A549 (cell line): ENCODE measurements at regions not wholly inside any gene's neighbourhood (a gene's known extent, or its start where the extent isn't known, plus 50 kb on each side); places are given as distances from the start of the nearest gene placed in this dataset.

Experiments used
- ATAC-seq, 2 experiments: fragments of 200-7000 bp in 1 of 2; fragments of >200 bp in 1 of 2; cut with Nextera tagmentation in 1 of 2; cut with Tn5 transposase in 1 of 2; 3 replicates each; pipeline versions ENCODE4 v1.8.0 to v1.9.1; 2018 to 2020; ENCODE audit warnings: mild to moderate bottlenecking in 1 of 2, moderate library complexity in 1 of 2
- CTCF ChIA-PET: fragments of 300-600 bp; sonication (Branson Sonifier 250); formaldehyde crosslinking; extraction: SDS; loops from one replicate; lab custom pipeline; 2021; ENCODE audit warnings: antibody characterized with exemption, inconsistent platforms; lab: Yijun Ruan, JAX
- POLR2A ChIA-PET: fragments of 350-600 bp; formaldehyde crosslinking; extraction: SDS; loops from one replicate; lab custom pipeline; 2021; ENCODE audit warnings: antibody characterized with exemption, inconsistent platforms; lab: Yijun Ruan, JAX
- DNase-seq, 2 experiments: peaks; one replicate each; pipeline versions ENCODE4 v3.0.0 to v3.0.0-alpha.2; 2011 to 2016; ENCODE audit warnings: low read depth in 1 of 2, low spot score in 1 of 2
- FAIRE-seq: peaks from 2 replicates; lab custom pipeline; 2011; peaks lifted over from hg19 to GRCh38; lab: Jason Lieb, UNC
- H3K27ac ChIP-seq, 2 experiments: fragments of >200 bp; sonication (Bioruptor Twin); formaldehyde crosslinking; 3 replicates each; pipeline ENCODE4 v1.5.1; 2016 to 2017
- H3K4me1 ChIP-seq: fragments of >200 bp; sonication (Bioruptor Twin); formaldehyde crosslinking; 3 replicates; pipeline ENCODE4 v1.6.1; 2016
- H3K4me2 ChIP-seq: fragments of >200 bp; sonication (Bioruptor Twin); formaldehyde crosslinking; 3 replicates; pipeline ENCODE4 v1.6.1; 2016
- H3K4me3 ChIP-seq: fragments of >200 bp; sonication (Bioruptor Twin); formaldehyde crosslinking; 3 replicates; pipeline ENCODE4 v1.5.1; 2016
- H3K9me3 ChIP-seq: fragments of >200 bp; sonication (Bioruptor Twin); formaldehyde crosslinking; 3 replicates; pipeline ENCODE4 v1.6.1; 2016
- ATOH8 ChIP-seq: fragments of 250-450 bp; sonication (Bioruptor Pico); IDR thresholded peaks from 2 replicates; pipeline ENCODE4 v1.5.0; 2020; ENCODE audit warnings: low read depth, mild to moderate bottlenecking, moderate library complexity
- CBX2 ChIP-seq: fragments of 200-600 bp; sonication (generic); IDR thresholded peaks from 2 replicates; pipeline ENCODE4 v1.6.1; 2016; ENCODE audit warnings: low read depth, mild to moderate bottlenecking, borderline replicate concordance
- CBX8 ChIP-seq: fragments of 200-600 bp; sonication (generic); IDR thresholded peaks from 2 replicates; pipeline ENCODE4 v1.6.1; 2016
- E2F6 ChIP-seq: IDR thresholded peaks from 2 replicates; pipeline ENCODE4 v1.6.1; 2012; ENCODE audit warnings: low read depth, borderline replicate concordance
- EHMT2 ChIP-seq: fragments of 200-600 bp; sonication (generic); IDR thresholded peaks from 2 replicates; pipeline ENCODE4 v1.6.1; 2016; ENCODE audit warnings: antibody characterized with exemption, low read depth, mild to moderate bottlenecking, moderate library complexity
- FOSB ChIP-seq: fragments of 250-450 bp; sonication (Bioruptor Pico); IDR thresholded peaks from 2 replicates; pipeline ENCODE4 v1.5.0; 2020; ENCODE audit warnings: mild to moderate bottlenecking, moderate library complexity
- GATA3 ChIP-seq: IDR thresholded peaks from 2 replicates; pipeline ENCODE4 v1.6.1; 2012; ENCODE audit warnings: borderline replicate concordance
- HES2 ChIP-seq: fragments of >200 bp; sonication (Bioruptor Twin); formaldehyde crosslinking; IDR thresholded peaks from 2 replicates; pipeline ENCODE4 v1.6.1; 2016
- HOXA7 ChIP-seq: fragments of 250-450 bp; sonication (Bioruptor Pico); IDR thresholded peaks from 2 replicates; pipeline ENCODE4 v1.5.0; 2020; ENCODE audit warnings: mild to moderate bottlenecking, moderate library complexity
- JUNB ChIP-seq: fragments of >200 bp; sonication (Bioruptor Twin); formaldehyde crosslinking; IDR thresholded peaks from 2 replicates; pipeline ENCODE4 v1.6.1; 2016
- KDM1A ChIP-seq: fragments of 200-600 bp; sonication (generic); IDR thresholded peaks from 2 replicates; pipeline ENCODE4 v1.6.1; 2016; ENCODE audit warnings: low read depth, mild to moderate bottlenecking
- NFE2L2 ChIP-seq: fragments of 150-350 bp; conservative IDR thresholded peaks from 2 replicates; pipeline ENCODE4 v1.6.1; 2014; ENCODE audit warnings: low read length
- NPAS2 ChIP-seq: fragments of 250-450 bp; sonication (Bioruptor Pico); IDR thresholded peaks from 2 replicates; pipeline ENCODE4 v1.8.0; 2022; ENCODE audit warnings: mild to moderate bottlenecking, moderate library complexity, borderline replicate concordance
- NR3C1 ChIP-seq: fragments of >200 bp; sonication (Bioruptor Twin); formaldehyde crosslinking; IDR thresholded peaks from 3 replicates; pipeline ENCODE4 v1.6.1; 2017
- POLR2A ChIP-seq: IDR thresholded peaks from 2 replicates; pipeline ENCODE4 v1.6.1; 2012; ENCODE audit warnings: mild to moderate bottlenecking, low read length
- RAD21 ChIP-seq, 2 experiments: fragments of >200 bp in 1 of 2; sonication (Bioruptor Twin) in 1 of 2; formaldehyde crosslinking in 1 of 2; IDR thresholded peaks in 1 of 2; conservative IDR thresholded peaks in 1 of 2; 2 replicates in 1 of 2; 3 replicates in 1 of 2; pipeline ENCODE4 v1.6.1; 2012 to 2018; ENCODE audit warnings: inconsistent platforms in 1 of 2
- REST ChIP-seq: fragments of 200-600 bp; sonication (generic); IDR thresholded peaks from 2 replicates; pipeline ENCODE4 v1.6.1; 2016; ENCODE audit warnings: antibody characterized with exemption, mild to moderate bottlenecking, moderate library complexity
- RFX5 ChIP-seq: fragments of 450-650 bp; IDR thresholded peaks from 2 replicates; pipeline ENCODE4 v1.7.1; 2014; ENCODE audit warnings: antibody characterized with exemption, mild to moderate bottlenecking, moderate library complexity
- RNF2 ChIP-seq: fragments of 200-600 bp; sonication (generic); IDR thresholded peaks from 2 replicates; pipeline ENCODE4 v1.6.1; 2016; ENCODE audit warnings: low read depth, mild to moderate bottlenecking, antibody characterized with exemption, moderate library complexity, borderline replicate concordance
- SMC3 ChIP-seq: fragments of >200 bp; sonication (Bioruptor Twin); formaldehyde crosslinking; IDR thresholded peaks from 3 replicates; pipeline ENCODE4 v1.6.1; 2018; ENCODE audit warnings: inconsistent platforms
- SREBF2 ChIP-seq: fragments of 450-650 bp; IDR thresholded peaks from 2 replicates; pipeline ENCODE4 v1.6.1; 2014; ENCODE audit warnings: mild to moderate bottlenecking, moderate library complexity
- TP53 ChIP-seq: fragments of 250-450 bp; sonication (Bioruptor Pico); IDR thresholded peaks from 2 replicates; pipeline ENCODE4 v1.5.0; 2021; ENCODE audit warnings: mild to moderate bottlenecking, moderate library complexity
- USF2 ChIP-seq: fragments of 450-650 bp; IDR thresholded peaks from 2 replicates; pipeline ENCODE4 v1.6.1; 2014; ENCODE audit warnings: antibody characterized with exemption
- ZNF302 ChIP-seq: fragments of 250-450 bp; sonication (Bioruptor Pico); IDR thresholded peaks from 2 replicates; pipeline ENCODE4 v1.9.0; 2021; ENCODE audit warnings: inconsistent platforms, mild to moderate bottlenecking, moderate library complexity
- WGBS: methylation state at CpG from one replicate; pipeline ENCODE4 v1.1.6; 2017; ENCODE audit errors: missing lambda C conversion rate; 5-methylcytosine and 5-hydroxymethylcytosine counted together

- no peak for TF ChIP-seq HES2
- TF ChIP-seq ZNF302 (CRISPR knock-in tag): no peak
- TF ChIP-seq SMC3: no peak
- no peak for TF ChIP-seq FOSB (CRISPR knock-in tag)
- TF ChIP-seq CBX8: no peak
- no peak for TF ChIP-seq NR3C1
- no peak for TF ChIP-seq EHMT2
- TF ChIP-seq NPAS2 (CRISPR knock-in tag): no peak
Observed at GRCh38 chr2:2880938-2881337, 496.7 kb downstream of the EIPR1 start (continued).

- ATAC-seq (no peak), FAIRE-seq (no peak), DNase-seq (no peak)
- Histone ChIP-seq H3K27ac (no peak overlapping the region), H3K4me1 (no peaks in the 10 kb centered on the region), H3K4me3 (no peak overlapping the region), H3K9me3 (peaks cover 7% of the 10 kb centered on the region; the same call in 1 of the 3 replicates), H3K4me2 (no peak overlapping the region)
- 1% methylated on average over 7 of the region's 7 CpGs for WGBS
- POLR2A ChIA-PET: no interaction called here
- CTCF ChIA-PET: no interaction called here
- TF ChIP-seq NPAS2 (CRISPR knock-in tag) (no peak), RAD21 (conservative IDR thresholded peaks at IDR 0.05 in 1 of 2, IDR thresholded peaks at IDR 0.05 in 1 of 2) (no peak), TP53 (CRISPR knock-in tag) (no peak), POLR2A (no peak), FOSB (CRISPR knock-in tag) (no peak), CBX2 (no peak), KDM1A (no peak), NR3C1 (no peak), RFX5 (no peak), RNF2 (no peak), ATOH8 (CRISPR knock-in tag) (no peak), JUNB (no peak), E2F6 (no peak), REST (no peak), USF2 (no peak), ZNF302 (CRISPR knock-in tag) (no peak), NFE2L2 (no peak), HOXA7 (no peak), GATA3 (no peak), SREBF2 (no peak)
Observed at GRCh38 chr2:2879781-2880180, 497.8 kb downstream of the EIPR1 start.
